ENCODE measurements at regions not wholly inside any gene's neighbourhood (a gene's known extent, or its start where the extent isn't known, plus 50 kb on each side); places are given as distances from the start of the nearest gene placed in this dataset.

DNA sequence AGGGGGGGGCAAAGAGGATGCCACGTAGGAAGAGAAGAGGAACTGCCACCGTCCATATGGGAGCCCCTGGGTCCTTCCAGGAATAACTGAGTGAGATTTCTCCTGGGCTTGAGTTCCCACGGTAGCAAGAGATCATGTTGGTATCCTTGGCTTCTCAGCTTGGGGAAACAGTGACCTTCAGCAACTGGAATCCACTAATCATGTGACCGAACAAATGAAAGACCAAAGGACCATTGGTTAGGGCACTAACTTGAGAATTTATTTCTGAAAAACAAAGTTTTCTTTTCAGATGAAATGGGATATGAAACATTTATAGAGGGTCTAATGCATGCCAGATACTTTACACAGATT lies 259.4 kb upstream of the ID2 start:
- intact Hi-C loops (cut with DNase I; ENCODE audit: low total_unique reads), result no loop called here
- TF ChIP-seq, protein P1, sequence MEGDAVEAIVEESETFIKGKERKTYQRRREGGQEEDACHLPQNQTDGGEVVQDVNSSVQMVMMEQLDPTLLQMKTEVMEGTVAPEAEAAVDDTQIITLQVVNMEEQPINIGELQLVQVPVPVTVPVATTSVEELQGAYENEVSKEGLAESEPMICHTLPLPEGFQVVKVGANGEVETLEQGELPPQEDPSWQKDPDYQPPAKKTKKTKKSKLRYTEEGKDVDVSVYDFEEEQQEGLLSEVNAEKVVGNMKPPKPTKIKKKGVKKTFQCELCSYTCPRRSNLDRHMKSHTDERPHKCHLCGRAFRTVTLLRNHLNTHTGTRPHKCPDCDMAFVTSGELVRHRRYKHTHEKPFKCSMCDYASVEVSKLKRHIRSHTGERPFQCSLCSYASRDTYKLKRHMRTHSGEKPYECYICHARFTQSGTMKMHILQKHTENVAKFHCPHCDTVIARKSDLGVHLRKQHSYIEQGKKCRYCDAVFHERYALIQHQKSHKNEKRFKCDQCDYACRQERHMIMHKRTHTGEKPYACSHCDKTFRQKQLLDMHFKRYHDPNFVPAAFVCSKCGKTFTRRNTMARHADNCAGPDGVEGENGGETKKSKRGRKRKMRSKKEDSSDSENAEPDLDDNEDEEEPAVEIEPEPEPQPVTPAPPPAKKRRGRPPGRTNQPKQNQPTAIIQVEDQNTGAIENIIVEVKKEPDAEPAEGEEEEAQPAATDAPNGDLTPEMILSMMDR (IDR thresholded peaks at IDR 0.05), result no peak
- TF ChIP-seq POLR2A (IDR thresholded peaks at IDR 0.05) (no peak), EP300 (IDR thresholded peaks at IDR 0.05) (no peak), POLR2AphosphoS5 (IDR thresholded peaks at IDR 0.05) (no peak)
- DNase-seq, result no peak
- Histone ChIP-seq H3K4me1 (no peaks in the 10 kb centered on the region), H3K4me3 (no peak overlapping the region), H3K36me3 (no peaks in the 10 kb centered on the region), H3K27ac (no peak overlapping the region), H3K9me3 (no peaks in the 10 kb centered on the region), H3K27me3 (peaks cover 0 to 6% (median 0%) of the 10 kb centered on the region in 3 donors)
- 72 to 98% (median 90%) methylated on average over 4 of the region's 4 CpGs for WGBS, 5 donors

DNA sequence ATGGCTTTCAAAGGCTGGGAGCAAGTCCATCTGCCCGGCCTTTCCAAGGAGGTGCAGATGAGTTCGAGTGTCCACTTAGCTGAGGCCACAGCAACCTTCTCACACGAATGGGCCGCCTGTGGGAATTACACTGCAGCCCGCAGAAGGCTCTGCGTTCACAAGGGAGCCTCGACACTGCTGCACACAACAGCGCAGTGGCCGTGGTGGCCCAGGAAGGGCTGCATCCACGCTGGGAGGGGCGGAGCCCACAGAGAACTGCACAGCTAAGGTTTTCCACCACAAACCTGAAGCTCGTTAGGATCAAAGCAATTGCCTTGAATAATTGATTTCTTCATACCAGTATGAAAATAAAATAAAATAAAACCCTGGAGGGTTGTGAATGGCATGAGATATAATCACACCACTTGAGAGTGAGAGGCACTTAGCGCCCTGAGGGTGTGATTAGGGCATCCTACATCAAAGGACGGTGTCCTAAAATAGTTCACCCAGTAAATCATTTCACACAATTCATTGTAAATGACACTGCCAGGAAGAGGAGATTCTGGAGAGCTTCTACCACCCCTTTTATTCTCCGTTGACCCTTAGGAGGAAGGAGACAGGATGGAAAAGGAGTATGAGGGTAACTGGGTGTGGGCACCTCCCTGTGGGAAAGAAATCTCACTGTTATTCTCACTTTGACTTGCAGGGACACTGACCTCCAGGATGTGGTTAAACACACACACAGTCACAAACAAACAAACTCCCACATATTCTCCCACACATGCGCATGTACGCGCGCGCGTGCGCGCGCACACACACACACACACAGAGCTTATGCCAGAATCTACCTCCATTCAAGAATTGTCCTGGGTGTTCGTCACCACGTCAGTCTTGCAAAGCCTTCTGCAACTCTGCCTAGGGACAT lies 256.6 kb upstream of the ID2 start:
- TF ChIP-seq EP300 (IDR thresholded peaks at IDR 0.05) (no peak), POLR2A (IDR thresholded peaks at IDR 0.05) (no peak), POLR2AphosphoS5 (IDR thresholded peaks at IDR 0.05) (no peak)
- TF ChIP-seq, protein P1 (IDR thresholded peaks at IDR 0.05), result no peak
- H3K36me3 ChIP-seq, result no peaks in the 10 kb centered on the region
- no peak for DNase-seq
- intact Hi-C loops (cut with DNase I; ENCODE audit: low total_unique reads), result no loop called here
- no peak overlapping the region for H3K4me3 ChIP-seq
- 90 to 96% (median 93%) methylated on average over 24 to 26 of the region's 26 CpGs for WGBS, 5 donors
- H3K9me3 ChIP-seq, result no peaks in the 10 kb centered on the region
- H3K27ac ChIP-seq, result no peak overlapping the region
- H3K27me3 ChIP-seq, result peaks cover 0 to 6% (median 0%) of the 10 kb centered on the region in 3 donors
- H3K4me1 ChIP-seq, result no peaks in the 10 kb centered on the region

DNA sequence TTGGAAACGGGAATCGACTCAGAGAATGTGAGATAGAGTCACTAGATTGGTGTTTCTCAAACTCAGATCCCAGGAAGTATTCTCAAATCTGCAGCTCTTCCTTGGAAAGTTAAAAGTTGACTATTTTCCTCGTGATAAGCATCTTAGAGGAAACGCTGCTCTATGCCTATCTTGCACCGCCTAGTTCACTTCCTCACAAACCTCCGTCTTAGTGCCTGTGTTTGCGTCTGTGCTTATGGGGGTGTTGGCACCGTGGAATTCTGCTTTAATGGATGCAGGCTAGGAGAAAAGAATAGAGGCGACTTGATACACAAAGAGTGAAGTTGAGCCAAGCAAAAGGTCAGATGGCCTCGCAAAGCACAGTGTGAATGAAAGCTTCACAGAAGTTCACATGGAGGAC lies 255.3 kb upstream of the ID2 start:
- Histone ChIP-seq H3K4me3 (no peak overlapping the region), H3K4me1 (no peaks in the 10 kb centered on the region), H3K27ac (no peak overlapping the region), H3K27me3 (peaks cover 0 to 6% (median 0%) of the 10 kb centered on the region in 3 donors), H3K9me3 (no peaks in the 10 kb centered on the region), H3K36me3 (no peaks in the 10 kb centered on the region)
- TF ChIP-seq POLR2AphosphoS5 (IDR thresholded peaks at IDR 0.05) (no peak), EP300 (IDR thresholded peaks at IDR 0.05) (no peak), POLR2A (IDR thresholded peaks at IDR 0.05) (no peak)
- TF ChIP-seq, protein P1 (IDR thresholded peaks at IDR 0.05), result no peak
- 62 to 79% (median 74%) methylated on average over 10 of the region's 10 CpGs for WGBS, 5 donors
- intact Hi-C loops (cut with DNase I; ENCODE audit: low total_unique reads), result no loop called here
- no peak for DNase-seq

DNA sequence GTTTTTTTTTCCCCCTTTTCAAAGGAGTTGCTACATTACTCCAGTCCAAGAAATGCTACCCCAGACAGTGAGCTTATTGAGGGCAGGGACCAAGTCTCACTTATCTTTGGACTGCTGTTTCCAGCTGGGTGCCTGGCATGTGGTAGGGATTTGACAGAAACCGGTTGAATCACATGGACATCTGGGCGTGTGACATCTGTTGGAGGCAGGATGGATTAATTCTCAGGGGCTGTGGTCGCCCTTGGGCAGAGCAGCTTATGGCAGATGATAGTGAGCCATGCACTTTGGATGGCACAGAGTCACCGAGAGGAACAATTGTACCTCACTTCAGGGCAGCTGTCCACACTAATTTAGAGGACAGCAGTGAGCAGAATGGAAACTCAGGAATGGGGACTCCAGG lies 254.6 kb upstream of the ID2 start:
- WGBS, 5 donors, result 86 to 96% (median 92%) methylated on average over 4 of the region's 4 CpGs
- H3K9me3 ChIP-seq, result no peaks in the 10 kb centered on the region
- no peaks in the 10 kb centered on the region for H3K36me3 ChIP-seq
- DNase-seq, result no peak
- H3K27ac ChIP-seq, result no peak overlapping the region
- H3K27me3 ChIP-seq, result peaks cover 0 to 6% (median 0%) of the 10 kb centered on the region in 3 donors
- TF ChIP-seq, protein P1 (IDR thresholded peaks at IDR 0.05), result no peak
- TF ChIP-seq EP300 (IDR thresholded peaks at IDR 0.05) (no peak), POLR2A (IDR thresholded peaks at IDR 0.05) (no peak), POLR2AphosphoS5 (IDR thresholded peaks at IDR 0.05) (no peak)
- no peak overlapping the region for H3K4me3 ChIP-seq
- H3K4me1 ChIP-seq, result no peaks in the 10 kb centered on the region
- intact Hi-C loops (cut with DNase I; ENCODE audit: low total_unique reads), result no loop called here
